ENCODE measurements at regions not wholly inside any gene's neighbourhood (a gene's known extent, or its start where the extent isn't known, plus 50 kb on each side); places are given as distances from the start of the nearest gene placed in this dataset.
A peak's percentile ranks its signal among the peaks of the same experiment; 100 is the strongest.

GRCh38 chr11:112355726-112356125 is 95.1 kb upstream of the PLET1 start:
- DNase-seq (ENCODE audit: low read depth, low spot score) = peak; percentile 67

GRCh38 chr11:112357488-112357887 is 96.8 kb upstream of the PLET1 start:
- no peak for DNase-seq (ENCODE audit: low read depth, low spot score)

GRCh38 chr11:112361396-112361795 is 100.7 kb upstream of the PLET1 start:
- DNase-seq (ENCODE audit: low read depth, low spot score) = no peak

- no peak for DNase-seq (ENCODE audit: low read depth, low spot score)
Observed at GRCh38 chr11:112363527-112363926, 102.9 kb upstream of the PLET1 start.

GRCh38 chr11:112364962-112365481 is 104.4 kb upstream of the PLET1 start:
- DNase-seq (ENCODE audit: low read depth, low spot score) = peak; percentile 52

GRCh38 chr11:112366012-112366411 is 105.4 kb upstream of the PLET1 start:
- DNase-seq (ENCODE audit: low read depth, low spot score) = no peak

GRCh38 chr11:112366777-112367176 is 106.1 kb upstream of the PLET1 start:
- DNase-seq (ENCODE audit: low read depth, low spot score) = no peak

GRCh38 chr11:112367461-112367860 is 106.8 kb upstream of the PLET1 start:
- no peak for DNase-seq (ENCODE audit: low read depth, low spot score)

- no peak for DNase-seq (ENCODE audit: low read depth, low spot score)
Observed at GRCh38 chr11:112367895-112368294, 107.2 kb upstream of the PLET1 start.

- no peak for DNase-seq (ENCODE audit: low read depth, low spot score)
Observed at GRCh38 chr11:112368381-112368780, 107.7 kb upstream of the PLET1 start.

- no peak for DNase-seq (ENCODE audit: low read depth, low spot score)
Observed at GRCh38 chr11:112369374-112369773, 108.7 kb upstream of the PLET1 start.

GRCh38 chr11:112369916-112370315 is 109.3 kb upstream of the PLET1 start:
- DNase-seq (ENCODE audit: low read depth, low spot score) = no peak

- no peak for DNase-seq (ENCODE audit: low read depth, low spot score)
Observed at GRCh38 chr11:112374486-112375140, 114.0 kb upstream of the PLET1 start.

- no peak for DNase-seq (ENCODE audit: low read depth, low spot score)
Observed at GRCh38 chr11:112377946-112378345, 117.3 kb upstream of the PLET1 start.

- DNase-seq (ENCODE audit: low read depth, low spot score) = no peak
Observed at GRCh38 chr11:112380464-112380863, 119.8 kb upstream of the PLET1 start.

- no peak for DNase-seq (ENCODE audit: low read depth, low spot score)
Observed at GRCh38 chr11:112381578-112381977, 120.9 kb upstream of the PLET1 start.

GRCh38 chr11:112382561-112382960 is 121.9 kb upstream of the PLET1 start:
- peak; percentile 69 for DNase-seq (ENCODE audit: low read depth, low spot score)

GRCh38 chr11:112388496-112388895 is 127.8 kb upstream of the PLET1 start:
- no peak for DNase-seq (ENCODE audit: low read depth, low spot score)

GRCh38 chr11:112391086-112391485 is 130.4 kb upstream of the PLET1 start:
- no peak for DNase-seq (ENCODE audit: low read depth, low spot score)

- no peak for DNase-seq (ENCODE audit: low read depth, low spot score)
Observed at GRCh38 chr11:112392904-112393303, 132.2 kb upstream of the PLET1 start.

- no peak for DNase-seq (ENCODE audit: low read depth, low spot score)
Observed at GRCh38 chr11:112394304-112394703, 133.6 kb upstream of the PLET1 start.

- no peak for DNase-seq (ENCODE audit: low read depth, low spot score)
Observed at GRCh38 chr11:112396076-112396475, 135.4 kb upstream of the PLET1 start.

GRCh38 chr11:112398798-112399478 is 138.3 kb upstream of the PLET1 start:
- DNase-seq (ENCODE audit: low read depth, low spot score) = no peak

Data from ELF-1 (cell line).